ENCODE measurements at regions not wholly inside any gene's neighbourhood (a gene's known extent, or its start where the extent isn't known, plus 50 kb on each side); places are given as distances from the start of the nearest gene placed in this dataset.

- WGBS (ENCODE audit: insufficient coverage, low coverage, missing lambda C conversion rate), result 2% methylated on average over 5 of the region's 5 CpGs
- Histone ChIP-seq H3K4me1 (replicated peaks in 1 of 2; ENCODE audit: control insufficient read depth in 2 of 2, insufficient read depth in 2 of 2, low read length in 2 of 2) (no peaks in the 10 kb centered on the region), H2AFZ (ENCODE audit: low read depth, low read length) (no peak overlapping the region), H3K9ac (ENCODE audit: insufficient read depth in 1 of 2, low read depth in 2 of 2, low read length in 2 of 2) (no peak overlapping the region), H3K9me3 (replicated peaks; ENCODE audit: control insufficient read depth, insufficient read depth, low read depth, low read length) (no peaks in the 10 kb centered on the region), H3K4me3 (no peak overlapping the region), H3K4me2 (ENCODE audit: insufficient read depth, low read length) (no peak overlapping the region), H3K27ac (ENCODE audit: extremely low read depth, low read depth, low read length) (no peak overlapping the region), H3K27me3 (ENCODE audit: control insufficient read depth in 2 of 2, insufficient read depth in 2 of 2, low read length in 2 of 2) (peaks cover 0 to 5% of the 10 kb centered on the region in 2 experiments; a peak in 1 of 5 replicates), H3K79me2 (ENCODE audit: control insufficient read depth, insufficient read depth, low read length) (no peaks in the 10 kb centered on the region), H4K20me1 (replicated peaks; ENCODE audit: control insufficient read depth, insufficient read depth, low read length) (0 out of 2 replicates have a peak, but pooled peaks cover 4% of the 10 kb centered on the region), H3K36me3 (ENCODE audit: control insufficient read depth, insufficient read depth, low read length) (no peaks in the 10 kb centered on the region), H3K9me1 (ENCODE audit: control insufficient read depth, insufficient read depth, low read length) (no peaks in the 10 kb centered on the region)
- intact Hi-C loops (cut with micrococcal nuclease) (no loop called here), in situ Hi-C loops (cut with MboI) (loop anchor here (25.0 kb wide), 1 partner anchor 712 kb away; no protein-coding TSS in a partner anchor)
- CTCF ChIA-PET (ENCODE audit: low intra/inter-chr PET ratio), result no interaction called here
- DNase-seq (ENCODE audit: extremely low read depth in 1 of 4, low spot score in 3 of 4), result no peak
- TF ChIP-seq NFRKB (IDR thresholded peaks at IDR 0.05; ENCODE audit: low read depth) (no peak), IFI16 (CRISPR knock-in tag; IDR thresholded peaks at IDR 0.05) (no peak), CCNT2 (IDR thresholded peaks at IDR 0.05; ENCODE audit: borderline replicate concordance, extremely low read depth, insufficient read length, low read depth, low read length) (no peak), ATF2 (CRISPR knock-in tag; IDR thresholded peaks at IDR 0.05) (no peak), NR4A1 (CRISPR knock-in tag; IDR thresholded peaks at IDR 0.05) (no peak), NR4A1 (tag; IDR thresholded peaks at IDR 0.05) (no peak)
- TF ChIP-seq, protein P1, sequence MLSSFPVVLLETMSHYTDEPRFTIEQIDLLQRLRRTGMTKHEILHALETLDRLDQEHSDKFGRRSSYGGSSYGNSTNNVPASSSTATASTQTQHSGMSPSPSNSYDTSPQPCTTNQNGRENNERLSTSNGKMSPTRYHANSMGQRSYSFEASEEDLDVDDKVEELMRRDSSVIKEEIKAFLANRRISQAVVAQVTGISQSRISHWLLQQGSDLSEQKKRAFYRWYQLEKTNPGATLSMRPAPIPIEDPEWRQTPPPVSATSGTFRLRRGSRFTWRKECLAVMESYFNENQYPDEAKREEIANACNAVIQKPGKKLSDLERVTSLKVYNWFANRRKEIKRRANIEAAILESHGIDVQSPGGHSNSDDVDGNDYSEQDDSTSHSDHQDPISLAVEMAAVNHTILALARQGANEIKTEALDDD (IDR thresholded peaks at IDR 0.05), result no peak
- POLR2A ChIA-PET, result interaction anchor here (0.8 kb wide), 1 partner anchor 316 kb away, joined by 3 read pairs; no protein-coding TSS in a partner anchor
- no TSS peak for BruUV-seq (replicated peaks)
- no peak for ATAC-seq
- FAIRE-seq, result no peak
Observed at GRCh38 chr1:50350421-50350820, 72.8 kb downstream of the DMRTA2 start.
